ENCODE measurements at regions not wholly inside any gene's neighbourhood (a gene's known extent, or its start where the extent isn't known, plus 50 kb on each side); places are given as distances from the start of the nearest gene placed in this dataset.

- TF ChIP-seq CTCF (IDR thresholded peaks at IDR 0.05 in 8 of 11, conservative IDR thresholded peaks at IDR 0.05 in 3 of 11) (no peak), POLR2AphosphoS5 (IDR thresholded peaks at IDR 0.05) (no peak)
Measured at GRCh38 chr3:118525077-118525476, 509.6 kb downstream of the IGSF11 start.

All from spleen (tissue), 7 donors.